WI38 (cell line): ENCODE measurements at regions not wholly inside any gene's neighbourhood (a gene's known extent, or its start where the extent isn't known, plus 50 kb on each side); places are given as distances from the start of the nearest gene placed in this dataset.

Experiments
- H3K4me3 ChIP-seq: 2 replicates; pipeline ENCODE4 v1.5.1; 2011; ENCODE audit warnings: low read depth, mild to moderate bottlenecking, control low read depth, low read length
- CTCF ChIP-seq: IDR thresholded peaks from 2 replicates; pipeline ENCODE4 v1.5.1; 2012; ENCODE audit warnings: low read depth, mild to moderate bottlenecking, control low read depth, low read length

GRCh38 chr18:28287146-28287545 lies 110.2 kb upstream of the CDH2 start:
- TF ChIP-seq CTCF = no peak
- no peak overlapping the region for H3K4me3 ChIP-seq

- no peak for TF ChIP-seq CTCF
- H3K4me3 ChIP-seq = no peak overlapping the region
Observed at GRCh38 chr18:28284132-28284531, 107.2 kb upstream of the CDH2 start.

- no peak overlapping the region for H3K4me3 ChIP-seq
- TF ChIP-seq CTCF = no peak
Observed at GRCh38 chr18:28281400-28281799, 104.5 kb upstream of the CDH2 start.

- no peak for TF ChIP-seq CTCF
- no peak overlapping the region for H3K4me3 ChIP-seq
Observed at GRCh38 chr18:28269750-28270149, 92.8 kb upstream of the CDH2 start.

GRCh38 chr18:28267878-28268625 lies 91.1 kb upstream of the CDH2 start:
- H3K4me3 ChIP-seq = no peak overlapping the region
- no peak for TF ChIP-seq CTCF

- no peak overlapping the region for H3K4me3 ChIP-seq
- no peak for TF ChIP-seq CTCF
Observed at GRCh38 chr18:28267276-28267675, 90.3 kb upstream of the CDH2 start.

GRCh38 chr18:28256166-28256565 lies 79.2 kb upstream of the CDH2 start:
- no peak for TF ChIP-seq CTCF
- H3K4me3 ChIP-seq = no peak overlapping the region
